ENCODE measurements at regions not wholly inside any gene's neighbourhood (a gene's known extent, or its start where the extent isn't known, plus 50 kb on each side); places are given as distances from the start of the nearest gene placed in this dataset.
"Not testable (repeated sequence)": the region's sequence is repeated elsewhere in the genome, so short reads cannot be mapped to it uniquely, and the experiment has no call there.

- not testable (repeated sequence) for DNase-seq
These were observed 623.1 kb downstream of the DSC3 start for GRCh38 chr18:30419399-30419798.

- no peak for DNase-seq
These were observed 626.6 kb downstream of the DSC3 start for GRCh38 chr18:30415903-30416302.

- no peak for DNase-seq
These were observed 633.4 kb downstream of the DSC3 start for GRCh38 chr18:30409120-30409519.

- DNase-seq, result no peak
These were observed 635.8 kb downstream of the DSC3 start for GRCh38 chr18:30406728-30407127.

GRCh38 chr18:30405038-30405437 is 637.5 kb downstream of the DSC3 start:
- no peak for DNase-seq

- no peak for DNase-seq
These were observed 638.1 kb downstream of the DSC3 start for GRCh38 chr18:30404422-30404821.

- DNase-seq, result no peak
These were observed 639.3 kb downstream of the DSC3 start for GRCh38 chr18:30403278-30403677.

GRCh38 chr18:30387401-30387800 is 655.1 kb downstream of the DSC3 start:
- DNase-seq, result no peak

- no peak for DNase-seq
These were observed 655.9 kb downstream of the DSC3 start for GRCh38 chr18:30386624-30387023.

- DNase-seq, result no peak
These were observed 656.9 kb downstream of the DSC3 start for GRCh38 chr18:30385684-30386083.

GRCh38 chr18:30381826-30382225 is 660.7 kb downstream of the DSC3 start:
- DNase-seq, result no peak

GRCh38 chr18:30378097-30378496 is 664.4 kb downstream of the DSC3 start:
- DNase-seq, result no peak

GRCh38 chr18:30376515-30376914 is 666.0 kb downstream of the DSC3 start:
- no peak for DNase-seq

GRCh38 chr18:30361864-30362540 is 680.5 kb downstream of the DSC3 start:
- DNase-seq, result no peak

- DNase-seq, result no peak
These were observed 683.0 kb downstream of the DSC3 start for GRCh38 chr18:30359521-30359920.

- no peak for DNase-seq
These were observed 684.0 kb downstream of the DSC3 start for GRCh38 chr18:30358555-30358954.

- DNase-seq, result no peak
These were observed 689.9 kb downstream of the DSC3 start for GRCh38 chr18:30352551-30353168.

- DNase-seq, result no peak
These were observed 692.3 kb downstream of the DSC3 start for GRCh38 chr18:30350263-30350662.

- DNase-seq, result no peak
These were observed 699.5 kb downstream of the DSC3 start for GRCh38 chr18:30343090-30343489.

- no peak for DNase-seq
These were observed 699.9 kb downstream of the DSC3 start for GRCh38 chr18:30342675-30343074.

- DNase-seq, result no peak
These were observed 707.8 kb downstream of the DSC3 start for GRCh38 chr18:30334781-30335180.

- no peak for DNase-seq
These were observed 709.2 kb downstream of the DSC3 start for GRCh38 chr18:30333310-30333709.

GRCh38 chr18:30328839-30329238 is 713.7 kb downstream of the DSC3 start:
- no peak for DNase-seq

- no peak for DNase-seq
These were observed 740.4 kb downstream of the DSC3 start for GRCh38 chr18:30302181-30302580.

- no peak for DNase-seq
These were observed 743.8 kb downstream of the DSC3 start for GRCh38 chr18:30298769-30299168.

All from activated CD4-positive, alpha-beta T cell treated with anti-CD3 and anti-CD28 coated beads, Interleukin-2, amount 50 U/mL, for 16 hours (primary cell).